RWPE2 (cell line): ENCODE measurements at regions not wholly inside any gene's neighbourhood (a gene's known extent, or its start where the extent isn't known, plus 50 kb on each side); places are given as distances from the start of the nearest gene placed in this dataset.

Experiments used
- ATAC-seq: fragments of 200-7000 bp; cut with Tn5 transposase; 3 replicates; pipeline ENCODE4 v1.9.1; 2021; ENCODE audit warnings: low read depth
- DNase-seq: peaks from one replicate; pipeline ENCODE4 v3.0.0-alpha.2; 2020; ENCODE audit warnings: low spot score
- H3K27ac ChIP-seq: fragments of 450-650 bp; 2 replicates; pipeline ENCODE4 v1.5.1; 2017; ENCODE audit warnings: mild to moderate bottlenecking; ENCODE audit not compliant: poor library complexity, severe bottlenecking
- H3K27me3 ChIP-seq: fragments of 250-450 bp; sonication (Bioruptor Pico); 2 replicates; pipeline ENCODE4 v1.5.1; 2021; ENCODE audit warnings: mild to moderate bottlenecking, moderate library complexity; ENCODE audit not compliant: insufficient read depth, poor library complexity, severe bottlenecking
- H3K36me3 ChIP-seq: fragments of 250-450 bp; sonication (Bioruptor Pico); 2 replicates; pipeline ENCODE4 v1.5.1; 2020; ENCODE audit warnings: low read depth, mild to moderate bottlenecking, moderate library complexity
- H3K4me1 ChIP-seq: fragments of 250-450 bp; sonication (Bioruptor Pico); 2 replicates; pipeline ENCODE4 v1.5.1; 2021; ENCODE audit warnings: mild to moderate bottlenecking, moderate library complexity; ENCODE audit not compliant: insufficient read depth, poor library complexity, severe bottlenecking
- H3K4me3 ChIP-seq: fragments of 250-450 bp; sonication (Bioruptor Pico); 2 replicates; pipeline ENCODE4 v1.5.1; 2021; ENCODE audit warnings: mild to moderate bottlenecking, moderate library complexity; ENCODE audit not compliant: severe bottlenecking
- H3K9me3 ChIP-seq: fragments of 250-450 bp; sonication (Bioruptor Pico); 2 replicates; pipeline ENCODE4 v1.5.1; 2021; ENCODE audit warnings: mild to moderate bottlenecking, moderate library complexity; ENCODE audit not compliant: severe bottlenecking
- TF ChIP-seq, protein P1 (sequence below): fragments of 450-650 bp; IDR thresholded peaks from one replicate; pipeline ENCODE4 v1.5.1; 2017; ENCODE audit warnings: mild to moderate bottlenecking, moderate library complexity; ENCODE audit not compliant: poor library complexity, severe bottlenecking

DNA sequence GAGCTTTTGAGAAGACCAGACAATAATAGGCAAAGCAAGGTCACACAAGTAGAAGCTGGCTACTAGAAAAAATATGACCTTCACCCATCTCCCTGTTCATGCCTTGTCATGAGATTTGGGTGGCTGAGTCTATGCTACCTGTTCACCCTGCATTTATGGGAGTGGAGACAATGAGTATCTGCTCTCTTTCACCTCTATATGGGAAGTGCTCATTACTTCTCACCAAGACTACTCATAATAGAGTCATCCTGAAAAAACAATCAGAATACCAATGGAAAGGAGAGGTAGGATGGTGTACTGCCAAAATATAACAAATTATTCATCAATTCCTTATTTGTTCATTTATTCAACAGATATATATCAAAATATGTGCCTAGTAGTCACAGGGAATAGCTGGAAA lies 921.8 kb upstream of the INTU start:
- no peak overlapping the region for H3K27ac ChIP-seq
- no peaks in the 10 kb centered on the region for H3K27me3 ChIP-seq
- H3K9me3 ChIP-seq, result no peaks in the 10 kb centered on the region
- no peak overlapping the region for H3K4me3 ChIP-seq
- ATAC-seq (peak; percentile 67), DNase-seq (no peak)
- no peaks in the 10 kb centered on the region for H3K36me3 ChIP-seq
- peaks cover 21% of the 10 kb centered on the region for H3K4me1 ChIP-seq
- TF ChIP-seq, protein P1, sequence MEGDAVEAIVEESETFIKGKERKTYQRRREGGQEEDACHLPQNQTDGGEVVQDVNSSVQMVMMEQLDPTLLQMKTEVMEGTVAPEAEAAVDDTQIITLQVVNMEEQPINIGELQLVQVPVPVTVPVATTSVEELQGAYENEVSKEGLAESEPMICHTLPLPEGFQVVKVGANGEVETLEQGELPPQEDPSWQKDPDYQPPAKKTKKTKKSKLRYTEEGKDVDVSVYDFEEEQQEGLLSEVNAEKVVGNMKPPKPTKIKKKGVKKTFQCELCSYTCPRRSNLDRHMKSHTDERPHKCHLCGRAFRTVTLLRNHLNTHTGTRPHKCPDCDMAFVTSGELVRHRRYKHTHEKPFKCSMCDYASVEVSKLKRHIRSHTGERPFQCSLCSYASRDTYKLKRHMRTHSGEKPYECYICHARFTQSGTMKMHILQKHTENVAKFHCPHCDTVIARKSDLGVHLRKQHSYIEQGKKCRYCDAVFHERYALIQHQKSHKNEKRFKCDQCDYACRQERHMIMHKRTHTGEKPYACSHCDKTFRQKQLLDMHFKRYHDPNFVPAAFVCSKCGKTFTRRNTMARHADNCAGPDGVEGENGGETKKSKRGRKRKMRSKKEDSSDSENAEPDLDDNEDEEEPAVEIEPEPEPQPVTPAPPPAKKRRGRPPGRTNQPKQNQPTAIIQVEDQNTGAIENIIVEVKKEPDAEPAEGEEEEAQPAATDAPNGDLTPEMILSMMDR, result no peak

DNA sequence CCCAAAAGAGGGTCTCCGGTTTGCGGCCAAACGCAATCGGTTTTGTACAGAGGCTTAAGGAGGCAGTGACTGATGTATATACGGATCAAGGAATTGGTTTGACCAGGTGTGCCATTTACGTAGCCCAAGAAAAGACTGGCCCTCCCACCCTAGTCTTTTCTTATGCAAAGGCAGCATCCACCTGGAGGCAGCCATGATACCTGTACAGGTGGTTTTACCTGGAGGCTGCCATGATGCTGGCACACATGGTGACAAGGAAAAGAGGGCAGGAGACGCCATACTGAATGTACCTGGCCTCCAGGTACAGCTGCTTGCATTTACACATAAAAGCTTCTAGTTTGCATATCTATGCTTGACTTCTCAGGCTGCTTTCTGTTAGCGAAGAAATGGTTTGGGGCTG lies 917.7 kb upstream of the INTU start:
- Histone ChIP-seq H3K36me3 (no peaks in the 10 kb centered on the region), H3K27ac (no peak overlapping the region), H3K4me1 (peaks cover 10% of the 10 kb centered on the region), H3K9me3 (peaks cover 1% of the 10 kb centered on the region), H3K4me3 (no peak overlapping the region), H3K27me3 (no peaks in the 10 kb centered on the region)
- TF ChIP-seq, protein P1, result no peak
- no peak for ATAC-seq
- no peak for DNase-seq

- TF ChIP-seq, protein P1, result no peak
- Histone ChIP-seq H3K4me3 (no peak overlapping the region), H3K36me3 (no peaks in the 10 kb centered on the region), H3K27me3 (no peaks in the 10 kb centered on the region), H3K9me3 (peaks cover 1% of the 10 kb centered on the region), H3K4me1 (peaks cover 7% of the 10 kb centered on the region), H3K27ac (no peak overlapping the region)
- DNase-seq, result no peak
- no peak for ATAC-seq
Measured at GRCh38 chr4:126715681-126716080, 917.1 kb upstream of the INTU start.

DNA sequence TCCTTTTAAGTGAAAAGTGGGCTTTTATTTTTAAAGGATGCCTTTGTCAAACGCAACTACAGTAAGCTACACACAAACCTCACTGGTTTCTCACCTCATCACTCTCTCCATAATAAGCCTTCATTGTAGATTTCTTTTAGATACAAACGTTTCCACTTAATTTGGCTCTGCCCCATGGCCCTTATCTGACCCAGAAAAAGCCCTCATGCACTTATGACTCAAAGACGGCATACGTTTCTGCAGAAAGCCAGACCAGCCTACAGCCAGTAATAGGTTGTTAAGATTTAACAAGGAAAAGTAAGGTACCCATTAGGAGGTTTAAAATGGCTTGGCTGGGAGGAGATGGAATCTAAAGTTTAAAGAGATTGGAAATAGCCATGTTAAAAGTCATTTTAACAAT lies 914.6 kb upstream of the INTU start:
- DNase-seq (no peak), ATAC-seq (no peak)
- no peaks in the 10 kb centered on the region for H3K4me1 ChIP-seq
- H3K36me3 ChIP-seq, result no peaks in the 10 kb centered on the region
- H3K9me3 ChIP-seq, result peaks cover 1% of the 10 kb centered on the region
- H3K4me3 ChIP-seq, result no peak overlapping the region
- H3K27ac ChIP-seq, result no peak overlapping the region
- H3K27me3 ChIP-seq, result no peaks in the 10 kb centered on the region
- TF ChIP-seq, protein P1, result no peak

DNA sequence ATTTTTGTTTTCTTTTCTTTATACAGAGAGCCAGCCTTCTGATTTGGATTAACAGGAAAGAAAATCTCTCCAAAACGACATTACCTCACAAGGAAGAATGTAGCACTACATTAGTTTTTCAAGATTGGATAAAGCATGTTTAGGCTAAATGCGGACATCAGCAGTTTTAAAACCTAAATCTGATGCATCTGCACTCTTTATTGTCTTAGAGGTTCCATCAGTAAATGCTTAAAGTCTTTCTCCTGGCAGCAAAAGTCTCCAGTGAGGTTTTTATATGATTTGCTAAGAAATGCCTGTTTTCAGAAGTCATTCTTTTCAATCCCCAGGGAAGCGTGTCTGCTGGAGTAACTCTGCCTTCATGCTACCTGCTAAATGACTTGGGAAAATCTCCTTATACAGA lies 912.9 kb upstream of the INTU start:
- no peaks in the 10 kb centered on the region for H3K4me1 ChIP-seq
- H3K27me3 ChIP-seq, result no peaks in the 10 kb centered on the region
- TF ChIP-seq, protein P1, result no peak
- ATAC-seq (no peak), DNase-seq (no peak)
- H3K27ac ChIP-seq, result no peak overlapping the region
- H3K9me3 ChIP-seq, result peaks cover 1% of the 10 kb centered on the region
- H3K4me3 ChIP-seq, result no peak overlapping the region
- no peaks in the 10 kb centered on the region for H3K36me3 ChIP-seq
